ENCODE measurements at regions not wholly inside any gene's neighbourhood (a gene's known extent, or its start where the extent isn't known, plus 50 kb on each side); places are given as distances from the start of the nearest gene placed in this dataset.
"Not testable (repeated sequence)": the region's sequence is repeated elsewhere in the genome, so short reads cannot be mapped to it uniquely, and the experiment has no call there.

- H3K4me3 Mint-ChIP-seq: no peak overlapping the region
- no peaks in the 10 kb centered on the region for H3K9me3 Mint-ChIP-seq
- no peaks in the 10 kb centered on the region for H3K36me3 Mint-ChIP-seq
- no peak for ATAC-seq (ENCODE audit: low read depth)
- peaks cover 4% of the 10 kb centered on the region for H3K27me3 Mint-ChIP-seq
- no peaks in the 10 kb centered on the region for H3K4me1 Mint-ChIP-seq
- H3K27ac Mint-ChIP-seq: no peak overlapping the region
- DNase-seq (ENCODE audit: low spot score in 2 of 2): no peak
Observed at GRCh38 chr6:112470950-112471349, 123.8 kb downstream of the RFPL4B start.

GRCh38 chr6:112475083-112475482, 128.0 kb downstream of the RFPL4B start:
- Mint-ChIP-seq H3K27ac (no peak overlapping the region), H3K9me3 (no peaks in the 10 kb centered on the region)
- no peak for ATAC-seq (ENCODE audit: low read depth)

GRCh38 chr6:112477125-112477524, 130.0 kb downstream of the RFPL4B start:
- DNase-seq (ENCODE audit: low spot score in 2 of 2) (no peak), ATAC-seq (ENCODE audit: low read depth) (no peak)
- Mint-ChIP-seq H3K4me3 (no peak overlapping the region), H3K27me3 (peaks cover 4% of the 10 kb centered on the region), H3K36me3 (no peaks in the 10 kb centered on the region), H3K9me3 (peaks cover 4% of the 10 kb centered on the region), H3K27ac (no peak overlapping the region), H3K4me1 (no peaks in the 10 kb centered on the region)

More at GRCh38 chr6:112475083-112475482, 128.0 kb downstream of the RFPL4B start:
- Mint-ChIP-seq H3K36me3 (no peaks in the 10 kb centered on the region), H3K4me1 (no peaks in the 10 kb centered on the region), H3K4me3 (no peak overlapping the region), H3K27me3 (peaks cover 7% of the 10 kb centered on the region)
- DNase-seq (ENCODE audit: low spot score in 2 of 2): no peak

GRCh38 chr6:112478036-112478435, 130.9 kb downstream of the RFPL4B start:
- no peaks in the 10 kb centered on the region for H3K4me1 Mint-ChIP-seq

GRCh38 chr6:112479975-112480374, 132.8 kb downstream of the RFPL4B start:
- DNase-seq (ENCODE audit: low spot score in 2 of 2); H3K27me3 Mint-ChIP-seq; H3K9me3 Mint-ChIP-seq; H3K27ac Mint-ChIP-seq; H3K4me3 Mint-ChIP-seq; ATAC-seq (ENCODE audit: low read depth); H3K4me1 Mint-ChIP-seq; H3K36me3 Mint-ChIP-seq: not testable (repeated sequence)

More at GRCh38 chr6:112478036-112478435, 130.9 kb downstream of the RFPL4B start:
- H3K4me3 Mint-ChIP-seq: no peak overlapping the region
- H3K27ac Mint-ChIP-seq: no peak overlapping the region
- DNase-seq (ENCODE audit: low spot score in 2 of 2) (no peak), ATAC-seq (ENCODE audit: low read depth) (no peak)
- H3K9me3 Mint-ChIP-seq: peaks cover 4% of the 10 kb centered on the region
- peaks cover 4% of the 10 kb centered on the region for H3K27me3 Mint-ChIP-seq
- no peaks in the 10 kb centered on the region for H3K36me3 Mint-ChIP-seq

GRCh38 chr6:112480553-112480952, 133.4 kb downstream of the RFPL4B start:
- Mint-ChIP-seq H3K9me3 (peaks cover 4% of the 10 kb centered on the region), H3K4me1 (no peaks in the 10 kb centered on the region), H3K27ac (no peak overlapping the region), H3K4me3 (no peak overlapping the region), H3K36me3 (no peaks in the 10 kb centered on the region), H3K27me3 (peaks cover 5% of the 10 kb centered on the region)
- ATAC-seq (ENCODE audit: low read depth) (no peak), DNase-seq (ENCODE audit: low spot score in 2 of 2) (no peak)

- no peaks in the 10 kb centered on the region for H3K4me1 Mint-ChIP-seq
- DNase-seq (ENCODE audit: low spot score in 2 of 2) (no peak), ATAC-seq (ENCODE audit: low read depth) (no peak)
- H3K4me3 Mint-ChIP-seq: no peak overlapping the region
- H3K27ac Mint-ChIP-seq: no peak overlapping the region
- peaks cover 4% of the 10 kb centered on the region for H3K9me3 Mint-ChIP-seq
- H3K36me3 Mint-ChIP-seq: no peaks in the 10 kb centered on the region
- peaks cover 5% of the 10 kb centered on the region for H3K27me3 Mint-ChIP-seq
Observed at GRCh38 chr6:112481211-112481610, 134.1 kb downstream of the RFPL4B start.

- DNase-seq (ENCODE audit: low spot score in 2 of 2) (no peak), ATAC-seq (ENCODE audit: low read depth) (no peak)
- Mint-ChIP-seq H3K27ac (no peak overlapping the region), H3K9me3 (peaks cover 4% of the 10 kb centered on the region), H3K4me3 (no peak overlapping the region), H3K36me3 (no peaks in the 10 kb centered on the region), H3K27me3 (peaks cover 2% of the 10 kb centered on the region), H3K4me1 (no peaks in the 10 kb centered on the region)
Observed at GRCh38 chr6:112482373-112482772, 135.2 kb downstream of the RFPL4B start.

- H3K27ac Mint-ChIP-seq: no peak overlapping the region
- ATAC-seq (ENCODE audit: low read depth) (no peak), DNase-seq (ENCODE audit: low spot score in 2 of 2) (no peak)
- peaks cover 4% of the 10 kb centered on the region for H3K27me3 Mint-ChIP-seq
- no peaks in the 10 kb centered on the region for H3K36me3 Mint-ChIP-seq
- H3K9me3 Mint-ChIP-seq: peaks cover 3% of the 10 kb centered on the region
- no peak overlapping the region for H3K4me3 Mint-ChIP-seq
- H3K4me1 Mint-ChIP-seq: no peaks in the 10 kb centered on the region
Observed at GRCh38 chr6:112485120-112485826, 138.1 kb downstream of the RFPL4B start.

- Mint-ChIP-seq H3K27ac (no peak overlapping the region), H3K4me1 (no peaks in the 10 kb centered on the region), H3K36me3 (no peaks in the 10 kb centered on the region), H3K27me3 (peaks cover 6% of the 10 kb centered on the region), H3K4me3 (no peak overlapping the region), H3K9me3 (no peaks in the 10 kb centered on the region)
- ATAC-seq (ENCODE audit: low read depth) (no peak), DNase-seq (ENCODE audit: low spot score in 2 of 2) (no peak)
Observed at GRCh38 chr6:112485827-112486212, 138.7 kb downstream of the RFPL4B start.

GRCh38 chr6:112486454-112486853, 139.3 kb downstream of the RFPL4B start:
- no peak overlapping the region for H3K4me3 Mint-ChIP-seq
- no peaks in the 10 kb centered on the region for H3K36me3 Mint-ChIP-seq
- H3K4me1 Mint-ChIP-seq: no peaks in the 10 kb centered on the region
- H3K27ac Mint-ChIP-seq: no peak overlapping the region
- no peak for ATAC-seq (ENCODE audit: low read depth)
- DNase-seq (ENCODE audit: low spot score in 2 of 2): no peak
- H3K27me3 Mint-ChIP-seq: peaks cover 6% of the 10 kb centered on the region
- no peaks in the 10 kb centered on the region for H3K9me3 Mint-ChIP-seq

- Mint-ChIP-seq H3K36me3 (no peaks in the 10 kb centered on the region), H3K4me3 (no peak overlapping the region), H3K4me1 (no peaks in the 10 kb centered on the region), H3K27me3 (peaks cover 4% of the 10 kb centered on the region), H3K27ac (no peak overlapping the region), H3K9me3 (no peaks in the 10 kb centered on the region)
- no peak for DNase-seq (ENCODE audit: low spot score in 2 of 2)
- ATAC-seq (ENCODE audit: low read depth): no peak
Observed at GRCh38 chr6:112488238-112488637, 141.1 kb downstream of the RFPL4B start.

- no peak for DNase-seq (ENCODE audit: low spot score in 2 of 2)
- Mint-ChIP-seq H3K27me3 (peaks cover 1% of the 10 kb centered on the region), H3K27ac (no peak overlapping the region), H3K4me3 (no peak overlapping the region), H3K4me1 (no peaks in the 10 kb centered on the region), H3K9me3 (no peaks in the 10 kb centered on the region), H3K36me3 (no peaks in the 10 kb centered on the region)
- no peak for ATAC-seq (ENCODE audit: low read depth)
Observed at GRCh38 chr6:112501705-112502104, 154.6 kb downstream of the RFPL4B start.

- ATAC-seq (ENCODE audit: low read depth) (no peak), DNase-seq (ENCODE audit: low spot score in 2 of 2) (no peak)
- H3K36me3 Mint-ChIP-seq: no peaks in the 10 kb centered on the region
- no peak overlapping the region for H3K4me3 Mint-ChIP-seq
- no peak overlapping the region for H3K27ac Mint-ChIP-seq
- no peaks in the 10 kb centered on the region for H3K9me3 Mint-ChIP-seq
- peaks cover 1% of the 10 kb centered on the region for H3K27me3 Mint-ChIP-seq
- no peaks in the 10 kb centered on the region for H3K4me1 Mint-ChIP-seq
Observed at GRCh38 chr6:112502351-112503090, 155.4 kb downstream of the RFPL4B start.

All from memory B cell (primary cell).